G401 (cell line): ENCODE measurements at regions not wholly inside any gene's neighbourhood (a gene's known extent, or its start where the extent isn't known, plus 50 kb on each side); places are given as distances from the start of the nearest gene placed in this dataset.
"Not testable (repeated sequence)": the region's sequence is repeated elsewhere in the genome, so short reads cannot be mapped to it uniquely, and the experiment has no call there.

Experiments
- DNase-seq: peaks from one replicate; pipeline ENCODE4 v3.0.0-alpha.2; 2015; ENCODE audit warnings: low spot score
- in situ Hi-C: cut with HindIII; loops from 2 replicates; pipeline ENCODE4 v1.10.0; 2016; ENCODE audit warnings: low sequenced_read_pairs, mixed read lengths

DNA sequence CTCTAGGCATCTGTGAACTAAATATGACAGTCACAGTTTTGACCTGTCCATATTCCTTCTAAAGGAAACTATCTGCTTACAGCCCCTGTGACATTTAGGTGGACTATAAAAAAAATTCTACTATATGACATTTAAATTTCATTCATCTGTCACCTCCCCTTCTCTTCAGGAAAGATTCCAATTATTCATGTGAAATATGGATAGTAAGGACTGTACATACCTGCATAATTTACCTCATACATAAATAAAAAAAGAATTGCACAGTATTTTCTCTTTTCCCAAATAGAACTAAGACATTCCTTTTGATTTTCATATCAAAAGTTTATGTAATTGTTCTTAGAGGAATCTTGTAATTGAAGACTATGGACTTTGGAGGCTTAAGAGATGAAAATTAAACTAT, 192.3 kb upstream of the GRIN3A start:
- in situ Hi-C loops: no loop called here
- no peak for DNase-seq

DNA sequence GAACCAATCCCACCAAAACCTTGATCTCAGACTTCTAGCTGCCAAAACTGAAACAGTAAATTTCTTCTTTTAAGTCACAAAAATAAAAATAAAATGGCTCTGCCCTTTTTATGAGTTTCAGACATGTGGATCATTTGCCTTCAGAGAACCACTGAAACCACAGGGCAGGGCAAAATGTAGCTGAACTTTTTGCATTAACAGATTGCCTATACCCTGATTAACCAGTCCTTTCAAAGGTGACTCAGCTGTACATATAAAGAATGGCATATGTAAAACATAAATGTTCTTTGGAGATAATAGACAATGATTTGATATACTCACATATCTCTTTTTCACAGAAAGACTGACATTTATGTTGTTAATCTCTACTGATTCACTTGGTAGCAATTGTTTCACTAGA, 187.1 kb upstream of the GRIN3A start:
- in situ Hi-C loops: no loop called here
- DNase-seq: no peak

DNA sequence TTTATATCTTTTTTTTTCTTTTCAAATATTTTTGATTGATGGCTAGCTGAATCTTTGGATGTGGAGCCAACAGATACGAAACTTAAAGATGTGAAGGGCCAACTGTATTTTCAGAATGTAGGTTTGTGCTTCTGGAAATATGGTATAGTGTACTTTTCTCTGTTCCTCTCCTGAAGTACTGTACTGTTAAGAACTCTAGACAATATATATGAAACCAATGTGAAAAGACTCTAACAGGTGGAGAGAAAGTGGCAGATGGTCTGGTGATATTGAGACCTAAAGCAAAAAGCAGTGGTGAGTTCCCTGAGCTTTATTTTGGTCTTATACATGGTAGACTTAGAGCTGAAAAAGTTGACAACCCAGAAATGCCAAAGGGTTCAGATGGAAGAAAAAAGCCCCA, 185.0 kb upstream of the GRIN3A start:
- in situ Hi-C loops: no loop called here
- DNase-seq: no peak

DNA sequence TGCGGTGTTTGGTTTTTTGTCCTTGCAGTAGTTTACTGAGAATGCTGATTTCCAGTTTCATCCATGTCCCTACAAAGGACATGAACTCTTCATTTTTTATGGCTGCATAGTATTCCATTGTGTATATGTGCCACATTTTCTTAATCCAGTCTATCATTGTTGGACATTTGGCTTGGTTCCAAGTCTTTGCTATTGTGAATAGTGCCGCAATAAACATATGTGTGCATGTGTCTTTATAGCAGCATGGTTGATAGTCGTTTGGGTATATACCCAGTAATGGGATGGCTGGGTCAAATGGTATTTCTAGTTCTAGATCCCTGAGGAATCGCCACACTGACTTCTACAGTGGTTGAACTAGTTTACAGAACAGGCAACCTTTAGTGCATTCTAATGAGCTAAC, 178.5 kb upstream of the GRIN3A start:
- DNase-seq, in situ Hi-C loops: not testable (repeated sequence)

DNA sequence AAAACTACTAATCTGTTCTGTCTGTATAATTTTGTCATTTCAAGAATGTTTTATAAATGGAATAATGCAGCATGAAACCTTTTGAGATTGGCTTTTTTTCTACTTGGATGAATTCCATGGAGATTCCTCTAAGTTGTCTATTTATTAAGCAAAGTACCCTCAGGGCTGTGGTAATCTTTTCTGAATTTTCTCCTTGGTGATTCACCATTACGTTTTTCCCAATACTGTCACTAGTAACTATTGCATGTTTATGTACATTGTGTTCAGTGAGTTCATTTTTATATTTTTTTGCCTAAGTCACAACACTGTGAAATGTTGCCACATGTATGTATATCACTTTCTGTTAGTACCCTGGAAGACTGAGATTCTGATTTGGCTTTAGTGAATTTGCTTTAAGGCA, 177.0 kb upstream of the GRIN3A start:
- in situ Hi-C loops: no loop called here
- no peak for DNase-seq

DNA sequence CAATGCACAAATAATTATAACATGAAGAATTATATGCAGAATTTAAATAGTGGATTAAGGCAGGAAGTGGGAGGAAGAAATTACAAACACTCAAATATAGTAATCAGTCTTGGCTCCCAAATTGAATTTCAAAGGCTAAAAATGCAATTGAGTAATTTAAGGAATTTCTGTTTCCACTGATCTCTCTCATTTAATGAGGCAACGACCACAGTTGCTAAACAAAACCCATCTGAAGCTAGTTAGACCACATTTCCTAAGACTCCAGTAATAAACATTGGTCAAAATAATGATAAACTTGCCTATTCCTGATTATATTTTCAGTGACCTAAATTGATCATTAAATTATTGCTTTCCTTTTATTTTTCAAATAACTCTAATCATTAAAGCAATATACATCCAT, 174.3 kb upstream of the GRIN3A start:
- no peak for DNase-seq
- in situ Hi-C loops: no loop called here

DNA sequence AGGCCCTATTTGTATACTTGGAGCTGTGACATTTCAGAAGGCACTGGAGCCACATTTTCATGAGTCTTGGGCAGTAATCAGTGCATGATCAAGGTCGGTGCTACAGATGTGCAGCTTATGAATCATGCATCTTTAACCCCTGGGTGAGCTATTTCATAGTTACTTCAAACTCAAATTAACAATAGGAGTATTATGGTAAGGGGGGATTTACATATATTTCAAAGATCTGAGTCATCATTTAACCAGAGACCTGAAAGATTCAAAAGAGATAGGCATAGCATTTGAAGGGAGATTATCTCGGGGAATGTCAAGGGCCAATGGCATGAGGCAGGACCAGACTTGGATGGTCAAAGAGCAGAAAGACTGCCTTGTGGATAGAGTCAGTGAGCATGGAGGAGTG, 169.0 kb upstream of the GRIN3A start:
- DNase-seq: no peak
- in situ Hi-C loops: no loop called here

DNA sequence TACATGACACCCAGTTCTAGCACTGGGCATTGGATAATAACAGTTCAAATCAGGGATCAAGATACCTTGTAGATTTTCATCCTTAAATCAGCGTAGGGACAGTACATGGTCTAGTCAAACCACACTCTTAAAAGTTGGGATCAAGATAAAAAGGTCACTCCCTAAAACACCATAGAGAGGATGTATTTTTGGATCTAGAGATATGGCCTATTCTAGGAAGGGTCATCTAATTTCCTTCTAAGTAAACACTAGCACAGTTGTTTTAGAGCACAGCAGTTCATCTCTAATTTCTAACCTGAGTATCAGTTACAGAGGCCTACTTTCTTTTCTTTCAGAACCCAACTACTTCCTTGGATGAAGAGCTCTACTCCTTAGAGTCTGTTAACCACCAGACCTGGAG, 166.4 kb upstream of the GRIN3A start:
- in situ Hi-C loops: no loop called here

DNA sequence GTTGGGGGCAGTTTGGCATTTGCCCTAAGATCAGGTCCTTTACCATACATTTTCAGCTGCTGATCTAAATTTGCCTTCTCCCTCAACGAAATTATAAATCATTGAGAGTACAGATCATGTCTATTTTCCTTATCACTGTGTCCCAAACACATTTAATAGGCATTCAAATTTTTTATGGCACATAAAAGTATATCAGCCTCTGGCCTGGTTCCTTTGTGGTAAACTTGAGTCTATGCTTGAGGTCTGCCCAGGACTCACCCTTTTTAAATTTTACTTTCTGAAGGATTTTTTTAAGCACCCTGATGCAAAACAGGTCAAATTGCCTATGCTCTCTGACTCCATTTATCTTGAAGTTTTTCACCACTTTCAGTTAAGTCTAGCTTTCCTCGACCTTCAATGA, 163.6 kb upstream of the GRIN3A start:
- in situ Hi-C loops: no loop called here
- no peak for DNase-seq

More for the DNA sequence above, 166.4 kb upstream of the GRIN3A start:
- DNase-seq: no peak

DNA sequence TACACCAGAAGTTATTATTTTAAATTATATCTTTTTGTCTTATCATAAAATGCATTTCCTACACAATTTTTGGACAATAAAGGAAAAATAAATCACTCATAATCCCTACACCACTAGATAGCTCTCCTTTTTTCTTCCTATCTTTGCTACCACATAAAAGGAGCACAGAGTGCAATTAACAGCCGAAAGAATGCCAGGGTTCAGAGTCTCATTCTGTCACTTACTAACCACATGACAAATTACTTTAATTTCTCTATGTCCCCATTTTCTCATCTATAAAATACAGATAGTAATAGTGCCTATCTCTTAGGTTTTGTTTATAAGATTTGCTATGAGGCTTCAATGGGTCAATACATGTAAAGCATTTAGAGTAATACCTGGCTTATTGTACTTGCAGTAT, 158.7 kb upstream of the GRIN3A start:
- in situ Hi-C loops: no loop called here
- no peak for DNase-seq

DNA sequence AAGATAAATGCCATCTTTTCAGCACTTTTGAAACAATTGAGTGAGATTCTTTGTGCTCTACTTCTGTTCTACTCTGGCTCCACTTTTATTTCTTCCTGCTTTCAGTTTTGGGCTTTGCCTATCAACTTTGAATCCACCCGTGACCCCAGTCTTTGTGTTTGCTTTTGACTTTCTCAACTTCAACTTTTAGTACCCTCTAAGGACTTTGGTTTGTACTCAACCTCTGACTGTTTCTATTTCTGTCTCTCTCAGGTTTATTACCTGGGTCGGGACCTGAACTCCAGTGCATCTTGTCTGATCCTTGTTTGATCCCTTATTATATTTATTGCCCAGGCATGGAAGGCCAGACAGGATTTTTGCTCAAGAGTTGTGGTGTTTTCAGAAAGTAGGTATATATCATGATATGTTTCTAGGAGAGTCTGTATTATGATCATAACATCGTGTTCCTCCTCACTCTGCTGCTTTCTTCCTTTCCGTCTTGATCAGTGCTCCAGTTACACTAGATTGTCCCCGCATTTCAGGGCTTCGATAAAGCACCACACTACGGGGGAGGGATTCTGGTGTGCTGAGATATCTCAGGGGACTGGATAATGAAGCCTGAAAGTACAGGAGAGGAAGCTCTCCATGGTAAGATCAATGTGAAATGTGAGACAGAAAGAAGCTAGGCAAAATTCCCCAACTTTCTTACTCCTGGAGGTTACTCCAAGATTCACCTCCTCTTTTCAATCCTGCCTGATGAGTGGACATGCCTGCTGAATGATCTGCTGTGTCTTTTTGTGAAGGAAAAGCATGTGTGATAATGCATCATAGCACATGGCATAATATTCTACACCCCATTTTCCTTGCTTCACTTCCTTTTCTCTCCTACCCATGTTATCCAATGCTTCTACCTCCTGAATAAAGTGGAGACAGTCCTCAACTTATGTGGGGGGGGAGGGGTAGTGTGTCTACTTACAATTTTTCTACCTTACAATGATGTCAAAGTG, 155.5 kb upstream of the GRIN3A start:
- no peak for DNase-seq
- in situ Hi-C loops: no loop called here

DNA sequence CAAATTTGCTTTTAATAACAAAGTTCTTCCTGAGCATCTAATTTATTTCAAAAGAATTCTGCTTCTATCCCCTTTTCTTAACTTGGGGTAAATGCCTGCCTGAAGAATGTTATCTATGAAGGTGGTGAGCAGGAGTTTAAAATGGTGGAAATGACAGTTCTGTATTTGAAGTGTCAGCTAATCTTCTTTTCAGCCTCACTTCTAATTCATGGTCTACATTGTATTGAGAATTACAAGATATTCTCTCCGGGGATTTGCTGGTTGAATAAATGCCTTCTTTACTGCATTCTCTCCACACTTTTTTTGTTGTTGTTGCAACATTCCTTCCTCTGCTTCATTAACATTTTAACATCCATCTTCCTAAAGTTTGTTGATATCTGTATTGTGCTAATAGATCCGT, 143.1 kb upstream of the GRIN3A start:
- in situ Hi-C loops: no loop called here
- no peak for DNase-seq

DNA sequence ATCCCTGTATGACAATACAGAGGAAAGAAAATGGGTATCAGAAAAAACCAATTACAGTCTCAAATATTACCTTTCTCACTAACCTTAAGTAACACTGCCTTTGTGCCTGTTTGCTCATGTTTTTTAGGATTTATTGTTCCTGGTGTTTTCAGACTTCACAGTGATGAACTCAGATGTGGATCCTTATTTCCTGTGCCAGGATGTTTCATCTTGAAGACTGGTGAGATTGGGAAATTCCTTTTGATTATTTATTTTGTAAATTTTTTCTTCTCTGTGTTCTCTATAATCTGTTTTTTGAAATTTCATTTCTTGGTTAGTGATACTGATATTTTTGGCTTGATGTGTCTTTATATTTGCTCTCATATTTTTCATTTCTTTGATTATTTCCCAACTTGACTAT, 142.4 kb upstream of the GRIN3A start:
- no peak for DNase-seq
- in situ Hi-C loops: no loop called here

DNA sequence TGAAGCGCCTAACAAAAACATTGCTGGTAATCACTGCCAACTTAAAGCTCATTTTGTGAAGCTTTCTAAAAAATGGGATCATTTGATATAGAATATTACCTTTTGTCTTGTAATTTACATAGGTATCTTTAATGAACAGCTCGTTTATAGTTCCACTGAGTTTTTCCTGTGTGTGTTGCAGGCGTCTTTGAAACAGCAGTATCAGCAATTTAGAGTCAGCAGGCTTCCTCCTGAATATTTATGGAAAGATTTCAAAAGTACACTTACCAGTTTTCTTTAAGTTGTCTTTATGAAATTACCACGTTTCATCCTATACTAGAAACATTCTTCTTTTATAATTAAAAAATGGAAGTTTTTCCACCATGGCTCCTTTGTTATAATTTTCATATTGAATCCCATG, 140.3 kb upstream of the GRIN3A start:
- in situ Hi-C loops: no loop called here
- no peak for DNase-seq

DNA sequence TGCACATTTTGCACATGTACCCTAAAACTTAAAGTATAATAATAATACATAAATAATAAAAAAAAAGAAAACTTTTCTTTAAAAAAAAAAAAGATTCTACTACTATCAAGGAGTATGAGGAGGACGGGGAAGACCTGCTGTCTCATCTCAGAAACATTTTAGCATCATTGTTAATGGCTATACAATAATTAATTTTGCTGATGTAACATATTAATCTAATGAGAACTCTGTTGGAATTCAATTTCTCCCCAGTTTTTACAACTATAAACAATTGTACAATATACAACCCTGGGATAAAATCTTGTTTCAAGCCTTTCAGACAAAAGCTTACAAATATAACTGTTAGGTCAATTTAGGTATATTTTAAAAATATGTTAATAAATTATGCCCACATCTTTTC, 139.0 kb upstream of the GRIN3A start:
- in situ Hi-C loops: no loop called here
- no peak for DNase-seq

DNA sequence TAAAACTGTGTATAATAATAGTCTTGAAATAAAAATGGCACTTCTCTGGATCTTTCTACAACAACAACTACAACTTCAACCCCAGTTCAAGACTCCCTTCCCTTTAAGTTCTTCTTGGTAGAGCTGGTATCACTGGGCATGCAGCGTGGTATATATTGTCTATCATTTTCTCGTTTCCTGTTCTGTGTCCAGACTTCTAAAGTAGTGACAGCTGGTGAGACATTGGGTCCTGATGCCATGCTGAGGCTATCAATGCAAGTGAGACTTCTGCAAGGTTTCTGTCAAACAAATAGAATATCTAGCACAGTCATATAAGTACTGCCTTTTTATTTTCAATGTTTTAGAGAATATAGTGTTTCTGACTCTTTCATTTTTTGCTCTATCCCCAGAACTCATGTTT, 123.0 kb upstream of the GRIN3A start:
- DNase-seq: no peak
- in situ Hi-C loops: no loop called here

DNA sequence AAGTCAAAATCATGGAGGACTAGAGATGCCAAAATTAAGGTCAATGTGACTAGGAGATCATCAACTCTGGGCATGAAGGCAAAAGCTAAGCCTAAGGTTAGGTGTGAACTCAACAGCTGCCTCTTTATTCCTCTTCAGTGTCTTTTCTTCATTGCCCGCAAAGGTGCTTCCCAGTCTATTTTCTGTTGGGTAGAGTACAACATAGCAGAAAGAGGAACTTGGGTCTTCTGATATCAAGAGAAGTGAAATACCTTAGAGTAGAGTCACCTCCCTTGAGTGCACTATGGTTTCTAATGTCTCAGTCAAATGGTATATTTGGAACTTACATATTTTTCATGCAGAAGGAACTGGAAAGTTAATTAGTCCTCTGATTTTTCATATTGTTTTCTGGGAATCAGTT, 122.5 kb upstream of the GRIN3A start:
- in situ Hi-C loops: no loop called here

DNA sequence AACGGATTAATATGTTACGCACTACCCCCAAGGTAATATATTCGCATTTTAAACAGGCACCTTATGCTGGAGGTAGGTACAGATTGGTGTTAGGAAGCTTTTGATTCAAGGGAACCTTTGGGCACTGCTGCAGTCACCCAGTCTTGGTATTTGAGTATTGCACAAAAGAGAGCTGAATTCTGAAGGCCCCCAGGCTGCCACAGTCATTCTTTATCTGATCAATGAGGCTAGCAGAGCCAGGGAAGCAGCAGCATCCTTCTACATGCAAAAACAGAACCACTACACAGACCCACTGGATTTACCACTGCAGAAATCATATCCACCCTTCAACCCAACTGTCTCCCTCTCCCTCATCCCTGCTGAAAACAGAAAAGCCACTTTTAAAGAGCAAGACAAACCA, 121.2 kb upstream of the GRIN3A start:
- in situ Hi-C loops: no loop called here
- no peak for DNase-seq

More for the DNA sequence above, 122.5 kb upstream of the GRIN3A start:
- DNase-seq: no peak

DNA sequence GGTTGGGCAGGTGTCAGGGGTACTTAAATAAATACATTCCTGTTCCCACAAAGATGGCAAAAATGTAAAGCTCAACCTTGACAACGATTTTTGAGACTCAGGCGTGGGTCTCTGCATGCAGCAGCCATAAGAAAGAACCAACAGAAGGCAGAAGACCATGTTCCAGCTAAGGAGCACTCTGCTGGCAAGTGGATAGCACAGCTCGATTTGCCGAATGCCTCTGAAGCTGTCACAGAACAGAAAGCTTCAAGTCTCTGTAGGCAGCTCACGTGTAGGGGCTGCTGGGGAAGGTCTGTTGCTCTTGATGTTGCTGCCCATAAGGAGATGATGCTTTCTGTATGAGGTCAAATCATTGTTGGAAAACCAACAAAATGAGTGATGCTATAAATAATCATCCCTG, 119.6 kb upstream of the GRIN3A start:
- in situ Hi-C loops: no loop called here

DNA sequence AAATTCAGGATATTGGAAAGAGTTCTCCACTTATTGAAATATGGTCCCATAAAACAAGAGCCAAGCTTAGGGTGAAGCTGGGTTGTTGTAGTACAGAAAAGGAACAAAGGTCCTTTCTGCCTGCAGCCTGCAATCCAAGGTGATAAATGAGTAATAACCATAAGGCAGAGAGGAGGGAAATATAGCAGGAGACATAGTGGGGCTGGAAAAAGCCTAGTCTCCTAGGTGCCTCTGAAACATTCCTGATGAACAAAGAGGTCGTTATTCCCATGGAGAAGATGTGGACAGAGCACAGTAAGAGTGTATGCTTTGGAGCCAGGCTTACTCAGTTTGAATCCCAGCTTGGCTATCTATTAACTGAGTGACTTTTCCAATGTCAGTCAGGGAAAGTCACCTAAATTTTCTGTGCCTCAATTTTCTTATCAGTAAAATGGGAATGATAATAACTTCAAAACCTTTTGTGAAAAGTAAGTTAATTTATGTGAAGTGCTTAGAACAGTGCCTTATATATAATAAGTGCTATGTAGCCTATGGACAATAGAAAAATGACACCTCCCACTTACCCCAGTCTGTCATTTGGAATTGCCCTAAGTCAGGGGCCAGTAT, 110.8 kb upstream of the GRIN3A start:
- in situ Hi-C loops: no loop called here
- DNase-seq: no peak

More for the DNA sequence above, 119.6 kb upstream of the GRIN3A start:
- no peak for DNase-seq

DNA sequence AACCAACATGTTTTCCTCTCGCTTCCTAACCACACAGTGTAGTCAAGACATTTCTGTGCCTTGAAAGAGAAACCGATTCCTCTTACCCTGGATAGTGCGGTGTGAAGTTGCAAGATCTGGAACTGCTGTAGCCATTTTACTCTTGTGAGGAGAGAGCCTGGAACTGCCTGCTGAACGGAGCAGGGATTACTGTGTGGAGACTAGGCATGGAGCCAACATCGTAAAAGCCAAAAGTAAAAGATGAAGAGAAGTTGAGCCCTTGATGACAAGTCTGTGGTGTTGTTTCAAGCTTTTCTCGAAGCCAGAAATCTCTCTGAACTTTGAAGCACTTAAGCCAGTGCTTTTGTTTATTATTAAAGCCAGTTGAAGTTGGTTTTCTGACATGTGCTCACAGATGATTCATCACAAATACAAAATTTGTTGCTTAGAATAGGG, 110.1 kb upstream of the GRIN3A start:
- no peak for DNase-seq
- in situ Hi-C loops: no loop called here
